IPS-NIHi7 (cell line): ENCODE measurements at regions not wholly inside any gene's neighbourhood (a gene's known extent, or its start where the extent isn't known, plus 50 kb on each side); places are given as distances from the start of the nearest gene placed in this dataset.
A peak's percentile ranks its signal among the peaks of the same experiment; 100 is the strongest.

Experiments
- DNase-seq: peaks from one replicate; pipeline ENCODE4 v3.0.0; 2012; ENCODE audit warnings: mixed read lengths; ENCODE audit errors: extremely low spot score

DNA sequence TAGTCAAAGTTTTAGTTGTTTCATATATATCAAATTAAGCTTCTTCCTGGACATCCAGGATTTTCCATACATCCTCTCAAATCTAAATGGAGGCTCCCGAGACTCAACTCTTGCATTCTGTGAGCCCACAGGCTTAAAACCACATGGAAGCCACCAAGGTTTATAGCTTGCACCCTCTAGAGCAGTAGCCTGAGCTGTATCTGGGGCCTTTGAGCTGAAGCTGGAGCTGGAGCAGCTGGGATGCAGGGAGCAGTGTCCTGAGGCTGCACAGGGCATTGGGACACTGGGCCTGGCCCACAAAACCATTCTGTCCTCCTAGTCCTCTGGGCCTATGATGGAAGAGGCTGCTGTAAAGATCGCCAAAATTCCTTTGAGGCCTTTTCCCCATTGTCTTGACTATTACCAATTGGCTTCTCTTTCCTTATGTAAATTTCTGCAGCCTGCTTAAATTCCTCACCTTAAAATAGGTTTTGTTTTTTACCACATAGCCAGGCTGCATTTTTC is 151.0 kb downstream of the COX7C start:
- DNase-seq, result no peak

DNA sequence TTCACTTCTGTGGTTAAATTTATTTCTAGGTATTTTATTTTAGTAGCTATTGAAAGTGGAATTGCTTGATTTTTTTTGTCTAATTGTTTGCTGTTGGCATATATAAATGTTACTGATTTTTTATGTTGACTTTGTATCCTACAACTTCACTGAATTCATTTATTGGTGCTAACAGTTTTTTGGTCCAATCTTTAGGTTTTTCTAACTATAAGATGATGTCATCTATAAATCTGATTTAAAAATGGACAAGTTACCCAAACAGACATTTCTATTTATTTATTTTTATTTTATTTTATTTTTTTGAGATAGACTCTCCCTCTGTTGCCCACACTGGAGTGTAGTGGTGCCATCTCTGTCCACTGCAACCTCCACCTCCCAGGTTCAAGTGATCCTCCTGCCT is 162.3 kb downstream of the COX7C start:
- no peak for DNase-seq

DNA sequence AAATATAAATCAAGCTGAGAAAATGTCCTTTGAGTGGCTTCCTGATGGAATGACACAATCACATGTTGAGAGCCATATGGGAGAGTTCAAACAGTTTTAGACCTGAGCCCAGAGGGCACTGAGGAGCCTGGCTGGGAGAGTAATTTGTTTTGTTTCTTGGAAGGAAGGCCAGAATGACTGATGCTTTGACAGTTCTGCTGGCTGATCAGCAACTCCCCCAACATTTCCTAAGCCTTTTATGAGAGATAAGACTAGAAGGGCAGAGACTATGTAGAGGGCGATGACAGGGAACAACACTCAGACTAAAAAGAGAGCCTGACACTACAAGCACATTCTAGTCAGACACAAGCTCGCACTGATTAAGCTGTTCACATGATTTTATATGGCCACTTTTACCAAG is 169.2 kb downstream of the COX7C start:
- peak; percentile 15 for DNase-seq

DNA sequence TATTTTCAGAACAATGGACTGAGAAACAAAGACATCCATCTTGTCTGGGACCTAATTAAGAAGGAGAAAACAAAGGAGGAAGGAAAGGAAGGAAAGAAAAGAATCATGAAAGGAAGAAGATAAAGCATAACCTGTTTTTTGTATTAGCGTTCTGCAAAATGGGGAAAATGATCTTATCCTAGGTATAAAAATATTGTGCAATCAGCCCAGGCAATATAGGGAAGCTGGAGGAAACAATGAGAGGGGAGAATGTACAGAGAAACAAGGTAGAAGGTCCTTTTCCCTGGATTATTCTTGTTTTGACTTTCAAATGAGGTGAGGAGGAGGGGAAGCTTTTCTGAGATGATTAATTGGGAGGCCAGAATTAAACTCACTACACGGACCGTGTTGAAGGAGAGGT is 177.9 kb downstream of the COX7C start:
- DNase-seq, result no peak

DNA sequence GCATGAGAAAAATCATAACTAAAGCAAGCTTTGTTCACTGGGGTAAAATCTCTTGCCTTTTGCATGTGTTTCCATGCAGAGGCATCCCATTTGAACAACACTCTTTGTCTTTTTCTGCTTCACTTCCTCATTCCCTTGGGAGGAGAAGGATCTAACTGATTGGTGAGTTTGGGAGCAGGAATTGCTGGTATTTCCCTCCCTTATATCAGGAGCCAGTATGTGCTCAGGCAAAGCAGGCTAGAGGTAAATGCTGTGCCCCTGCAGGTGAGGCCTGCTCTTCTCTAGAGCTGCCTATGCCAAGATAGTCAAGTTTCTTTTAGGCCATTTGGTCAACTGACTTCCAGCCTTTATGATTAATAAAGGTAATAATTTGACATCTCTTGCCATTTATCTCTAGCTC is 179.9 kb downstream of the COX7C start:
- DNase-seq, result peak; percentile 64

DNA sequence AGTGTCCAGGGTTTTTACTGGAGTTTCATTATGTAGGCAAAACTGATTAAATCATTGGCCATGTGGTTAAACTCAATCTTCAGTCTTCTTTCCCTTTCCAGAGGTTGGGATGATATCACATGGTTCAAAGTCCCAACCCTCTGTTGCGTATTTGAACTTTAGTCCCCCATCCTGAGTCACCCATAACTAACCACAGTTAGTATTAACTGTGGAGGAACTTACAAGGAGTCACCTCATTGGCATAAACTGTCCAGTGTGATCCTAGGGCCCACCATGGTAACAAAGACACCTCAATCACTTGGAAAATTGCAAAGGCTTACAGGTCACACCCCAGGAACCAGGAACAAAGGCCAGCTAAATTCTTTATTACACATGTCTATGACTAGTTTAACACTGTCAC is 188.5 kb downstream of the COX7C start:
- DNase-seq, result no peak

DNA sequence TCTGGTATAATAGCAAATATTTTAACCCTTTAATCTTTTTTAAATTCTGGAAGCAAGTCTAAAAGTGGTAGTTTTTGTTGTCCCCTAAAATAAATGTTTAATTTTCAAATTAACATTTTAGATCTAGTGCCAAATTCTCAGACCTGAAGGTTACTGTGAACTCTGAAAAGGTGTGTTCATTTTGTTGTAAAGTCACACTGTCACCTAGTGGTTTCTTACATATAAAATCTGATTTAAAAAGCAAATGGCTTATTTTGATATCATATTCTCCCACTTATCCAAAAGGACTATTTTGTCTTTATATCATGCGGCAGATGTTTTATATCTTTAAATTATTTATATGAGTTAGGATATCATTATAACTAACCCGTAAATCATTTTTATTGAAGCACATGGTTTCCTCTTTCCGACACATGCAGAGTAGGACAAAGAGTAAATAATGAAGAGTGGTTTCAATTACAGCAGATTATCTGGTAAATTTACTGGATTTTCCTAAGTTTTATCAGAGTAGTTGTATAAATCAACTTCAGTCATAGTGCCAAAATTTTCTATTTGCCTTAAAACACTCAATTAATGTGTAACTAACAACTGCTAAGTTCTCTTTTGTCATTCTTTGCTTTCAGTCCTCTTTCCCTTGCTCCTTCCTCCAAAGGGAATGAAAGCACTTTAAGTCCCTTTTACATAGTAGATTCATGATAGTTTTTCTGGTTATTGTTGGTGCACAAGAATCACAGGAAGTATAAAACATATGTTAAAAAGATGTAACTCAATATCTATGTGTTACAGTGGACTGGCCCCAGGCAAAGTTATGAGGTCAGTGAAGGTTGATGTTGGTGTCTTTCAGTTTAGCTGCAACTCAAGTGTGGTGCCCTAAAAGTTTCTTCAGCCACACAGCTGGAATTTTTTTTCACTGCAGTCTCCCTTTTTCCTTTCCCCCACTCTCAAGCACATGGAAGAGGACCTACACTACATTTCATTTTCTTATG is 189.6 kb downstream of the COX7C start:
- DNase-seq, result no peak

DNA sequence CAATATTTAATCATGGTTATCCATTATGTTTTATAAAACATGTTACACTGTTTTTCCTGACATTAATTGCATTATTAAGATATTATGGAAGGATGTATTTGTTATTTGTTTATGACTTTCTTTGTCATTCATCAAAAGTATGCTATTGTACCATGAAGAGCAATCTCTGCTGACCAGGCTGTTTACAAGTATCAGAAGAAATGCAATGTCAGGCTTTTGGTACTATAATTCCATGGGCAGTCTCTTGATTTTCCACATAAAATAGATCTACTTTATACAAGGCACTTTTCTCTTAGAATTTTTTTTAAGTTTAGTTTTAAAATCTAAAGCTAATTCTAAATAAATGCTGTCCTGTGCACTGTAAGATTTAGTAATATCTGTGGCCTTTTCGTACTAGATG is 196.6 kb downstream of the COX7C start:
- DNase-seq, result no peak

DNA sequence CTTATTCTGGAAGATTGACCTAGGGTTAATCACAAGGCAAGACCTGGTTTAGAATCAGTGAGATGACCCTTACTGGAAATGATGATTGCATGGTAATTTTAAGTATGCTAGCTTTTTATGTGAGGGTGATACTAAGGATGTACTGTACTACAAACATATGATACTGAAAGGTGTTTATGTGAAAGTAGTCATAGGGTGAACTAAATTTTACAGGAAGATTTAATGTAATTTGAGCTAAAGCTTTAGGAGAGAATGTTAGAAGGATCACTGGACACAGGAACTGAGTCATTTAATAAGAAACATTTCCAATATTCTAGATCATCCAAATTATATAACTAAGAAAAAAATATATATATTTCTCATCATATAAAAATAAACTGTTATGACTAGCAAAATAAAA is 197.2 kb downstream of the COX7C start:
- no peak for DNase-seq

DNA sequence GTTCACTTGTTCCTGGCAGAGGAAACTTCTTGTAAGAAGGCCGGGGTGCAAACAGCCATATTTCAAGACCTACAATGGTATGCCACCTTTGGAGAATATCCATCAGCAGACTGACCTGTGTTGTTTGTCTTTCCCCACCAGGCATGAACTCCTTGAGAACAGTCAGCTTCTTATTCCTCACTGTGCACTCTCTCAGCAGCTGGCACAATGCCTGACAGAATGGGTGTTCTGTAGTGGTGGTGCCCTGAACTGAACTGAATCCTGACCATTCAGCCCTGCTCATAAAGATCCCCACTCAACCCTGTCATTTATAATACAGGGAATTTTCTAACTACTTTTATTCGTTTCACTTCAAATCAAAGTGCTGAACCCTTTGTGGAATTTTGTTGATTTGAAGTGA is 206.9 kb downstream of the COX7C start:
- no peak for DNase-seq

DNA sequence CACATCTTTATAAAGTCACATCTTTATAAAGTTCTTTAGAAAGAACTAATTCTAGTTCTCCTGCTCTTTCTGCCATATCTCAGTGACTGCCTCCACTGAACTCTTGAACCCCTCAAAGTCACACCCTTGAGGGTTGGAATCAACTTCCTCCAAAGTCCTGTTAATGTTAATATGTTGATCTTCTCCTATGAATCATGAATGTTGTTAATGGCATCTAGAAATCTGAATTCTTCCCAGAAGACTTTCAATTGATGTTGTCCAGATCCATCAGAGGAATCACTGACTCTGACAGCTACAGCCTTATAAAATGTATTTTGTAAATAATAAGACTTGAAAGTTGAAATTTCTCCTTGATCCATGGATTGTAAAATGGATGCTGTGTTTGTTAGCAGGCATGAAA is 213.4 kb downstream of the COX7C start:
- no peak for DNase-seq

DNA sequence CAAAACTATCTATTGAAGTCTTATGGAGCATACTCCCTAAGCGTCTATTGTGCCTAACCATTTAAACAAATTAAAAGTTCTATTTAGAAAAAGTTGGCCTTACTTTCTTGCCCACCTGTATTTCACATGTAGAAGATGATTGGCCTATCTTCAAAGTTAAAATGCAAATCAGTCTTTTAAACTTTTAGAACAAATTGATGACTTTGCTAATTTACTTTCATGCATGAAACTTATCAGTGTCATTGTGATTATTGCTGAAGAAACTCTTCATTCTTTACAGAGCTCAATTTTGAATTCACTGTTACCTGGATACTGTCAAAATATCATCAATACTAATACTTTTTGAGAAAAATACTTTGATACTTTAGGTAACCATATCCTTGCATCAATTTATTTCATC is 216.1 kb downstream of the COX7C start:
- DNase-seq, result no peak

DNA sequence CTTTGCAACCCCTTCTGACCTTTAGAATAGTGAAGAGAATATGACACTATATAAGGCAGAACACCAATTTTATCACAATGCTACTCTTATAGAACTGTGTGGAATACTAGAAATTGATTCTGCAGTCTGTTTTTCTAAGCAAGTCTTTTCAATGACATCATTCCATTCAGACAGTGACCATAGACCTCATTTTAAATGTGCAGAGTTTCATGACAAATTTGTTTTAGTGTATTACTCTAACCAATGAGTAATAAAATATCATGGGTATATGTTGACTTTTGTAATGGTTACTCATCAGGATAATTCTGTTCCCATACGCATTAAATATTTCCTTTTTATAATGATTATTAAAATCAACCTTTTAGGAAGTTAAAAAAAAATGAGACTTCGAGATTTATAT is 219.9 kb downstream of the COX7C start:
- DNase-seq, result no peak

DNA sequence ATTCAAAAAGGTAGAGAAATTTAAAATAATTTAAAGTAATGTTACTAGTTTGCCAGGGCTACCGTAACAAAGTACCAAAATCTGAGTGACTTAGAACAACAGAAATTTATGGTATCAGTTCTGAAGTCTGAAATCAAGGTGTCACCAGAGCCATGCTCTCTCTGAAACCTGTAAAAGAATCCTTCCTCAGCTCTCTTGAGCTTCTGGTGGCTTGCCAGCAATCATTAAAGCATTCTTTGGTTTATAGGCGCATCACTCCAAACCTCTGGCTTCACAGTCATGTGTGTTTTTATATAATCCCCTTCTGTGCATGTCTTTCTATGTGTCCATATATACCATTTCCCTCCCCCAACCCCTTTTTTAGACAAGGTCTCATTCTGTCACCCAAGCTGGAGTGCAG is 220.3 kb downstream of the COX7C start:
- DNase-seq, result no peak

DNA sequence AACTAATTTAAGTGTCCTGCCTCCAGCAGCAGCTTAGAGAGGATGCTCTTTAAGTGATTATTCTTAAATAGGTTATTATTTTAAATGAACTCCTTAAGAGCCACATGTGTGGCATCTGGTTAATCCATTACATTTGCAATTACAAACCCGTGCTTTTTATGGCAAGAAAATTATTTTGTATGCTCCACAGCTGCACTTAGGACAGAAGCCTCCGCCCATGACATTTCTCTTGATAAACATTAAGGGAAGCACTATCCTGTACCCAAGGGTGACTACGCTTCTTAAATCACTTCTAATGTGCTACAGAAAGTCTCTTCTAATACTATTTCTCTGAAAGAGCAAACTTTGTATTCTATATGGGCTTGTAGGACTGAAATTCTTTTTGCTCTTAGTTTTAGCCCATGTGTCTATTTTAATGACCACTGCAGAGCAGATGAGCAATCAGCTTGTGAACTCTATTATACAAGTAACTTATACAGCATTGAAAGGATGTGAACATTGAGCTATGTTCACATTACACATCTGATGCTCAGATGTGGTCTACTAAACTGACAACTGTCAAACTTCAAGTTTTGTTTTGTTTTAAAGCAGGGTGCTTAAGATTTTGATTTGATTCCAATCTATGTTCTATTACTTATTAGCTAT is 223.4 kb downstream of the COX7C start:
- DNase-seq, result no peak

DNA sequence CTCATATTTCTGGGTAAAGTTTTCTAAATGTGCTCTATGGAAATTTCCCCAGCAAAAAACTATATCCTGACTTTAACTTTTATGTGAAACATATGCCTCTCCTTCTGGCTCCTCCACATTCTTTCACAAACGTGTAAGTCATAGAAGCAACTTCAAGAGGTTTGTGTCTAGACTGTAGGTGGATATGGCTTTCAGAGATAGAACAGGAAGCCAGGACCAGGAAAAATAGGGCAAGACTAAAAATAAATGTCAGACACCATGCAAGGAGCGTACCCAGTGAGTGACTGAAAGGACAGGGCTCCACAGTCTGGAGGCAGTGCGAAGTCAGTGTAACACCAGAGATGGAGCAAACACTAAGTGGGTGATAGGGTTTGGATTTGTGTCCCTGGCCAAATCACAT is 240.7 kb downstream of the COX7C start:
- DNase-seq, result no peak

DNA sequence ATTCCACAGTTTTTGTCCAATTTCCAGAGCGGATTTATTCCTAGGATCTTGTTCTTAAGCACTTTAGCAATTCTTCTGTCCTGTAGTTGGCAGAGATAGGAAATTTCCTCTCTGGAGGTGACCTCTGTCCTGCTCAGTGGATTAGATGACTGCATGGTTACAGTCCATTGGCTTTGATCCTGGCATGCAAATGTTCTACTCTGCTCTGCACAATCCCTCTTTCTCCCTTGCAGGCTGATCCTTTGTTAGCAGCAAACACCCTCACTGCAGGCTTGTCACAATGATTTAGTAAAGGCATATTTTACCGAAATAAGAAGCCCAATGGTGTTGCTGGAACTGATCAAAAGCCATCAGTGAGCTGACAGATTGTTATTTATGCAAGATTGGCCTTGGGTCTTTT is 243.8 kb downstream of the COX7C start:
- DNase-seq, result no peak

DNA sequence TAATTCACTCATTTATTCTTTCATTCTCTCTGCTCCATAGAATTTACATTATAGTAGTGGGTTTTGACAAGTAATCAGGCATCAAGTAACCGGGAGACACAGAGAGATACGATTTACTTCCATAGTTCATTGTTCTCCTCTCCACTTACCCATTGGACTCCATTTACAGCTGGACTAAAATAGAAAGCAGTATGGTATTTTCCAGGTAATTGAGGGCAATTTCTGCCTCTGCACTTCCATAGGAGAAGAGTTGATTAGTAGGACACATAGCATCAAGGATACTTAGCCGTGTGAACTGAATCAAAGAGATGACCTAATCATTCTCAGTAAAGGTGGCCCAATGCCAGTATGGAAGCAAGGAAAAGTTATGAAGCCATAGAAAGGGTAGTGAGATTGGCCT is 244.4 kb downstream of the COX7C start:
- DNase-seq, result no peak

DNA sequence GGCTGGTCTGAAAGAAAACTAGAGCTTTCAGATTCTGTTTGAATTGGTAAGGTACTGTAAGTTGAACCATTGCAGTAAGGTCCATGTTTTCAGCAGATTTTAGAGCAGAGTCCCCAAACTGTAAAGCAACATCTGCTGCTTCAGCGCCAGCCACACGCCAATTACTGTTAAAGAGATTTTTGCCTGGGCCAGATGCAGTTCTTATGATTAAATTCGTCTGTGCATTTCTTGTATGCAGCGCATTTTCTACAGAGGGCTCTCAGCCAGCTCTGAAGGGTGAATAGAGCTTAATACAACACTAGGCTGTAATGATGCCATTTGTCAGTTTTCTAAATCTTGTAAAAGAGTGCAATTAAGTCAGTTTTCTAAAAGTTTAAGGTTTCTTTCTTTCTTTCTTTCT is 246.3 kb downstream of the COX7C start:
- no peak for DNase-seq

DNA sequence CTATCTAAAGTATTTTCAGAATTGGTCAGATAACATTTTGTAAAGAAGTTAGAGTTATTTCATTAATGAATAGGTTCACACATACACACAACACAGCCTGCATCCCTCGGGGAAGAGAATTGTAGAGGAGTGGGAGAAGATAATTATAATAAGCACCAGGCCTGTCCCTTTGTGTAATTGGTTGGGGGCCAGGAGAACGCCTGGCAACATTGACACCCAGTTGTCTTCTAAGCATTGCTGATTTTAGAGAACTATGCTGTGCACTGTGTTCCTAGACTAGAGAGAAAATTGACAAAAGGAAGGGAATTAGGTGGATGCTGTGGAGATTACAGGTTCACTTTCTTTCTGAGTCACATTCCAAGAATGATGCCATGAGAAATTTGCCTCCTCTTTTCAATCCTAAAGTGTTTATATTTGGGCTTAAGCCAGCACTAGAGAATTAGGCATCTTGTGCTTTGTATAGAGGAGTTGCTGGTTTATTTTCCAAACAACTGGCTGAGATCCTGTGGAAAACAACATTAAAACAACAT is 247.6 kb downstream of the COX7C start:
- no peak for DNase-seq

DNA sequence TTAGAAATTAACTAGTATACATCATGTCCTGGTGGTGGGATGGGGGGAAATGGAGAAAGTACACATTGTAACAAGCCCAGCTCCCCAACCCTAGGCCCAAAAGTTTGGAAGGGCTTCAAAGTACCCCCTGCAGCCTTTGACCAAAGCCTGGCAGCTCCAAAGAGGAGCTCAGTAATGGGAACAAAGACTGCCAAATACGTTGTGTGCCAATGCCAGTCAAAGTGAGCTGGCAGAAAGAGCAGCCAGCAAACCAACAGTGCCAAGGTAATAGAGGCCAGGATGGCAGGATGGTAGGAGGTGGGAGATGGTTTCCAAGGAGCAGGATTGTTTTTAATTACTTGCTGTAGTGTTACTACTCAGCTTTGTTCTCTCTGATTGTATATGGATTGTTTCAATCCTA is 248.3 kb downstream of the COX7C start:
- DNase-seq, result no peak

DNA sequence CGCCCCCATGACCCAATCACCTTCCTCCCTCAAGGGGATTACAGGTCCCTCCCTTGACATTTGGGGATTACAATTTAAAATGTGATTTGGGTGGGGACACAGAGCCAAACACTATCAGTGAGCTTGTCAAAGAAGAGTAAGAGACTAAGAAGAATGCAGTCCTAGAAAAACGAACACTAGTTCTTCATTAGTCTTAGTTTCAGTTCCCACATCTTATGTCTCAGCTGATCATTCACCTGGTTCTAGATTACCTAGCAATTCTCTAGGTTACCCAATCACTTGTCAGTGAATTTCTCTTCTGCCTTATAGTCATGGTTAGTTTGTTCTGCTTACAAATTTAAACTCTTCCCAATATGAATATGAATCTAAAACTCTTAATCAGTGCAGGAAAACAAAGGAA is 251.5 kb downstream of the COX7C start:
- DNase-seq, result no peak

DNA sequence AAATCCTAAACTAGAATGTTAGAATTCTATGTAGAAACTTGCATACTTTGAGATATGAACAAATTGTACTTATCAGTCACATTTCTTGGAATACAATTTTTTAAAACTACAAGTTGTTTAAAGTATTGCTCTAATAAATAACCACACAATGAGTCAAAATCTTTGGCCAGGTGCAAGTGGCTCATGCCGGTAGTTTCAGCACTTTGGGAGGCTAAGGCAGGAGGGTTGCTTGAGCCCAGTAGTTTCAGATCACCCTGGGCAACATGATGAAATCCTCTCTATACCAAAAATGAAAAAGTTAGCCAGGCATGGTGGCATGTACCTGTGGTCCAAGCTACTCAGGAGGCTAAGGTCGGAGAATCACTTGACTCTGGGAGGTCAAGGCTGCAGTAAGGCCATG is 257.8 kb downstream of the COX7C start:
- DNase-seq, result no peak
